GM21723 (cell line): ENCODE measurements at regions not wholly inside any gene's neighbourhood (a gene's known extent, or its start where the extent isn't known, plus 50 kb on each side); places are given as distances from the start of the nearest gene placed in this dataset.

ENCODE experiments used
- ATAC-seq: cut with Tn5 transposase; IDR thresholded peaks from one replicate; pipeline ENCODE4 v1.9.1; 2021; ENCODE audit warnings: mild to moderate bottlenecking, moderate library complexity; ENCODE audit not compliant: unreplicated experiment

DNA sequence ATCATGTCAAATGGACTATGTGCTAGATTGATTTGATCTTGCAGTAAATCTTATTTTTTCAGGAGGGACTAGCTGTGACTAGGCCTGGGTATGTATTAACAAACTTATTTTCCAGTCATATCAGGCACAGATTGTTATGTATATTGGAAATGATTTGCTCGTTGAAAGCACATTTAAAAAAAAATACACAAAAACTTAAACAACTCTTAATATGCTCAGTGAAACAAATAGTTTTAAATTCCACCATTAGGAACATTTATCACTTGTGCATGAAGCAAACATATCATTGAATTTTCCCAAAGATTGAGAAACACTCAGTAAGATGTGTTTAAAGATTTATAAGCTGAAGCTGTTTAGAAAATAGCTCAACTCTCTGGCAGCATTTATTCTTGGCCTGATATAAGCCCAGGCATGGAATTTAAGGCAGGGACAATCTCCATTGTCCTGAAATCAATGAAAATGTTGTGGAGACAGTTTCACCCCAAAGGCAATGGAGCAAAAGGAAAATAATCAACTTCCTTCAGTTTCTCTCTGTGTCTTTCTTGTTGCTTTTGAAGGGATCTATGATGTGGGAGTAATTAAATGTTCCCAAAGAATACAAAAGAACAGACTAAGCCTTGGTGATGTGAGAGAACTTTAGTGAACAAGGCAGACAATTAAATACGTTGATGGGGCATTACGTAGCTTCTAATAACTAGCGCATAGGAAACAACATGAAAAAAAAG is 250.3 kb downstream of the GPR37 start:
- ATAC-seq = no peak

DNA sequence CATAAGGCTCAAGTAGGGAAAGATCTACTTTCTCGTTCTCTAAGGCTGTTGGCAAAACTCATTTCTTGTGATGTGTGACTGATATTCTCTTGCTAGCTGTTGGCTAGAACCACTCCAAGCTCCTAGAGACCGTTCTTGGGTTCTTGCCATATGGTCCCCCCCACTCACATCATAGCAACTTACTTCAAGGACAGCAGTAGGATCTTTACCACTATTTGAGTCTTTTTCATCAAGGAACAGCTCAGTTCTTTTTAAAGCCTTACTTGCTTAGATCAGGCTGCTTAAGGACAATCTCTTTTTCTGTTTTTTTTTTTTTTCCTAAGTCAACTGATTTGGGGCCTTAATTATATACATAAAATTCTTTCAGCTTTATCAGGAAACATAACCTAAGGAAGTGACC is 251.1 kb downstream of the GPR37 start:
- ATAC-seq = no peak

DNA sequence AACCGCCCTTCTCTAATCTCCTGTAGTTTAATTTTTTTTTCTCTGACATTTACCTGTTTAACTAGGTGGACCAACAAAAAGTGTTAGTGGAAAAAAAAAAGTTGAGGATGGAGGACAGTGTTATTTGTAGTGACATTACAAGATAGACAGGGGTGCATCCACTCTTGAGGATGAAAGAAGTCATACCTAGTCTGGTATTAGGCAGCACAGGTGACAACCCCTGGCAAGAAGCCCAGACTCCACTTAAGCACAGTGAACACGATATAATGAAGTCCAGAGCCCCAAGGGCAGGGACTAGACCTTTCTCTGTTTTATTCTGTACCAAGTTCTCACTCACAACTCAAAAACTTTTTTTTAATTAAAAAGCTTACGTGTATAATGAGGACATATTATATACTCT is 268.4 kb downstream of the GPR37 start:
- ATAC-seq = no peak

DNA sequence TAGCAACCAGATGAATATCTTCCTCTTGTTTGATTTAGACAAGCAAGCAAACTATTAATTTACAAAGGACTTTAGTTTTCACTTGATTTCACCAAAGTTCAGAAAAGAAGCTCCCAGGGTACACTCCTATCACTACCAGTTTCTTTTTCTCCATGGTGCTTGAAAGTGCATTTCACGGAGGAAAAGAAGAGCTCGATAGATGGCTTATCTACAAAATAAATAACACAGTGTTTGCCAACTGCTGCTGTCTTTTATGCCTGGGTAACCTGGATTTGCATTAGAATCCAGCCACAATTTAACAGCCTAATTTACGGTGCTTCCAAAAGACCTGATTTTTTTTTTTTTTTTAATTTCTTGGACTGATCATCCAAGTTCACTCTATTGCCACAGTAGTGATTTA is 275.7 kb downstream of the GPR37 start:
- ATAC-seq = no peak

DNA sequence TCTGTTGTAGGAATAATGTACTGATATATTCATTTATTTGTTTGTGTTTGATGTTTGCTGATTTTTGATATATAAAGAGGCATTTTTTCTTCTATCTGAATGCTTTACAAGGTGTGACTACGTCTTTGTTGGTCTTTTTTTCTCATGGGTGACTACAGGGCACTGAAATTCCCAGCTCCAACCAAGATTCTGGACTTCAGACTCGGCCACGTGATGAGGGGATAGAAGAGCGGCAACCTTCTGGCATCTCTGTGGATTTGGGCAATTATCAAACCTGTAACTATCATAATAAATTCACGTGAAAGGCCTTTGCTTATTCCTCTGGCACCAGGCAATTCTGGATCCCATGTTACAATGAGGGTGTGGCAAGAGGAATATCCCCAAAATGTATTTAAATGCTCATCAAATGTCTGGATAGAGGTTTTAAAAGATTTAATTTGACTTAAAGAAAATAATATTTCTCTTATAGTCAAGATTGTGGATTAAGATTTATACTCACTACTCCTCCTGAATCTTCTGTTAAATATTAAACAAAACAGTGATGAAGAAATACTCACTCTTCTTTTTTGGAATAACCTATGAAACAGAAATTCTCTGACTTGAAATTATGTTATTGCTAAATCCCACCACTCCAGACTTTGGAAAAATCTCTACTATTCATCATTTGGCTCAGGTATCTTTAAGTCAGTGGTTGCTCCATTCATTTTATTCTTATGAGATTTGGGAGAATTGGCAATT is 276.3 kb downstream of the GPR37 start:
- no peak for ATAC-seq

DNA sequence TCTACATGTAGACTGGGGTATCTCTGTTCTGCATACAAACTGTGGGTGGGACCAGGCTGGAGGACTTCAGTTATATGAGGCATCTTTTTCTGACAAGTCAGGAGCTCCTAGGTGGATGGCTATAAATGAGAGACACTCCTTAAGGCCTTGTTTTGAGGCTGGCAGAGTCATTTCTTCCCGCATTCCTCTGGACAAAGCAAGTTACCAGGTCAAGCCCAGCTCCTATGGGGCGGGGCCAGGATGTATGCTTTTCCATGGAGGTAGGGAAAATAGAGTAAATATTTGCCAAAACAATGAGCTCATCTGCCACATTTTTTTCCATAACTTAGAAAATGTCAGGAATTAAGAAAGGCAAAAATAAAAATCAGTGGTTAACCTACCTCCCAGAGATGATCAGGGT is 283.4 kb downstream of the GPR37 start:
- no peak for ATAC-seq

DNA sequence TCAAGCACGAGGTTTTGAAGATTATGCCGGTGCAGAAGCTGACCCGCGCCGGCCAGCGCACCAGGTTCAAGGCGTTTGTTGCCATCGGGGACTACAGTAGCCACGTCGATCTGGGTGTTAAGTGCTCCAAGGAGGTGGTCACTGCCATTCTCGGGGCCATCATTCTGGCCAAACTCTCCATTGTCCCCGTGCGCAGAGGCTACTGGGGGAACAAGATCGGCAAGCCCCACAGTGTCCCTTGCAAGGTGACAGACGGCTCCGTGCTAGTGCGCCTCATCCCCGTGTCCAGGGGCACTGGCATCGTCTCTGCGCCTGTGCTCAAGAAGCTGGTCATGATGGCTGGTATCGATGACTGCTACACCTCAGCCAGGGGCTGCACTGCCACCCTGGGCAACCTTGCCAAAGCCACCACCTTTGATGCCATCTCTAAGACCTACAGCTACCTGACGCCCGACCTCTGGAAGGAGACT is 284.7 kb downstream of the GPR37 start:
- no peak for ATAC-seq

DNA sequence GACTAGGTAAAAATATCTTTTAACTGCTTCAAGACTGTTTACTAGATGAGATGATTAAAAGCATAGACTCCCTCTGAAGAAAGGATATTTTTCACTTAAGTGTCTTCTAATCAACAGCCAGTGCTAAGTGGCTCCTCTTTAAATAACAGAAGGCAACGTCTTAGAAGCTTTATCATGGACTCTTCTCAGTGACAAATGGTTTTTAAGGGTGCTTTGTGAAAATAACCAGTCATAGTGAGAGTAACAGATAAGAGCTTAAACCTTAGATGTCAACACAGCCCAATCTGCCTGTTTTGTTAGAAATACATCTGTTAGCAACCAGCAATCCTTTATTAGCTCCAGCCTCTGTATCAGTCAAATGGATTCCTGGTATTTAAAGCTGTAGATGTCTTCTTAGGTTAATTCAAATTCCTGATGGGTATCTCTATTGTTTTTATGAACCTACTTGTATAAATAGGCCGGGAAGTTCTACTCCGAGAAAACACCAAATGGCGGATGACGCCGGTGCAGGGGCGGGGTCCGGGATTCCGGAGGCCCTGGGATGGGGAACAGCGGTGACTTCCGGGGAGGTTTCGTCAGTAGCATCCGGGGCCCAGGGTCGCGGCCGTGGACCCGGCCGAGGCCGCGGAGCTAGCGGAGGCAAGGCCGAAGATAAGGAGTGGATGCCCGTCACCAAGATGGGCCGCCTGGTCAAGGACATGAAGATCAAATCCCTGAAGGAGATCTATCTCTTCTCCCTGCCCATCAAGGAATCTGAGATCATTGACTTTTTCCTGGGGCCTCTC is 285.4 kb downstream of the GPR37 start:
- ATAC-seq = no peak

DNA sequence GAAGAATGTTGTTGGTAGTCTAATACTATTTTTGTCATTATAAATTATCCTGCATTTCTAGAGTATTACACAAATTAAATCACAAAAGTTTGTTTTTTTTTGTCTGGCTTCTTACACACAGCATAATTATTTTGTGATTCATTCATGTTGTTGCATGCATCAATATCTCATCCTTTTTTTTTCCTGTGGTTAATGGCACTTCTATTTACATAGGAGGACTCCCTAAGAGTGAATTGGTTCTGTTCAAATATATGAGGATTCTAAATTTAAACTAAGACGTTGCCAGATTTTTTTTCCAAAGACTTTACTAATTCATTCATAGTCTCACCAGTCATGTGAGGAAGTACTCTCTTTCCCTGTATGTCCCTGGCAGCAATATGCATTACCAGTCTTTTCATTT is 303.3 kb downstream of the GPR37 start:
- ATAC-seq = no peak

DNA sequence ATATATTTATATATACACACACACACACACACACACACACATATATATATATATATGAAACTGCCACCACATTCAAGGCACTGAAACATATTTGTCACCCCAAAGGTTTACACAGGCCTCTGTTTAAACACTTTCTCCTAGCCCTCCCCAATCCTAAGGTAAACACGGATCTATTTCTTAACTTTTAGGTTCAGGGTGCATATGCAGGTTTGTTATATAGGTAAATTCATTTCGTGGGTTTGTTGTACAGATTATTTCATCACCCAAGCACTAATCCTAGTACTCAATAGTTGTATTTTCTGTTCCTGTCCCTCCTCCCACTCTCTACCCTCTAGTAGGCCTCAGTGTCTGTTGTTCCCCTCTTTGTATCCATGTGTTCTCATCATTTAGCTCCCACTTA is 305.0 kb downstream of the GPR37 start:
- ATAC-seq = no peak

DNA sequence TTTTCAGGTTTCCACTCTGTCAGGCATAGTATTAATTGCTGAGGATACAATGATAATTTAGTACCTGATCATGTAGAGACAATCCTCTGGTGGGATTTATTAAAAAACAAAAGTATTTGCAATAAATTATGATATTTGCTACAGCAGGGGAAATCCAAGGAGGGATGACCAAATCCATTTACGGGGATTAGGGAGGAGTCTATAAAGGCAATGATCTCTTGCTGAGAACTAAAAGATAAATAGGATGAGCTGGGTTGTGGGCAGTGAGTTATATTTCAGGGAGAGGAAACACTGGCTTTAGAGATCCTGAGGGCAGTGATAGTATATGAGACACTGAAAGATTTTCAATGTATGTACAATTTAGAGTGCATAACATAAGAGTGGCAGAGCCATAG is 305.5 kb downstream of the GPR37 start:
- no peak for ATAC-seq

DNA sequence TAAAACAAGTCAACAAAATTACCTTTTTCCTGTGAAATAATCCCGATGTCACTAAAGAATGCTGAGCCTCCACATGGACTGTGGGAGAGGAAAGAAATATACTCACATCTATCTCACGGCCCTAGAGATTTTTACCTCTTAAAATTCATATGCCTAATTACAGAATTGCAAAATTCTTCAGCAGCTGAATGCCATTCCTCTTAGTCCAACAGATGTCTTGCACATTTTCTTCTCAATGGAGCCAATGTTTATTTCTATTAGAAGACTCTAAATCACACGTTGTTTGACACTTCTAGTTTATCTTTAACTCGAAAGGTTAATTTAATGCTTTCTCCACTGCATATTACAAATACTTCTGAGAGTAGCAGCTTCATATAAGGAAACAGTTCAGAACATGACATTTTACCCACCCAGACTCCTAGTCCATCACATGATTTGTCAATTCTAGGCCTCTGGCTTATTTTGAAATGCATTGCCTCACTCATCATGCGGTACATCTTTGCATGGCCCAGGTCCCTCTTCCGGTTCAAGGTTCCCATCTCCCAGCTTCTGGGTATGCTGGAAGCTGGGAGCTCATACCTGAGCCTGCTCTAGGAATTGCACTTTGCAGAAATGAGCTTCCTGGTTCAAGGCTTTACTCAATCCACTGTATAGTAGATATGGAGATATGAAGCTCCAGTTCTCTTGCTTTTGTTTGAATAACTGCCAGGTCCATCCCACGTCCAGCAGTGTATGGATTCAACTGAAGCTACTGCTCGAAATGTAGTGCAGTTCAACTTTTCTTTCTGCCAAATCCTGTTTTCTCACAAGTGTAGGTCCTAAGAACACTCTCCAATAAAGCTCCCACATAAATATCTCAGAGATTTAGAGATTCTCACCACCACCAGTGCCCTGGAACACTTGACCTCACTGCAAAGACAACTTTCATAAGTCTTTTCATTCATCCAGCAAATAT is 306.2 kb downstream of the GPR37 start:
- no peak for ATAC-seq

DNA sequence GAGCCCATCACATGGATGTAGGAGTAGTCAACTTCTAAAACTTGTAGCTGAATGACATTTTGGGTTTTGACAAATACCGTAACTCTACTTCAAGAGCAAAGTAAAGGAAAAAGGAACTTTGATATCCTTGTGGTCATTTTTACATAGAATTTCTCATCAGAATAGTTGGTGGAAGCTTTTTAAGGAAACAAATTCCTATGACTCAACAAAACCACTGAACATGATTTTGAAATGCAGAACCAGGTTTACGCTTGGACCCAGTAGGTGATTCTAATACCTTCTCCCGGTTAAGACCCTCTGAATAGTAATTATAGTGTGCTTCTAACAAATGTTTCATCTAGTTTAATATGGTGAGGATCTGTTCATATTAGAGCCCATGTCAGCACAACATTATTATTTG is 307.8 kb downstream of the GPR37 start:
- no peak for ATAC-seq

DNA sequence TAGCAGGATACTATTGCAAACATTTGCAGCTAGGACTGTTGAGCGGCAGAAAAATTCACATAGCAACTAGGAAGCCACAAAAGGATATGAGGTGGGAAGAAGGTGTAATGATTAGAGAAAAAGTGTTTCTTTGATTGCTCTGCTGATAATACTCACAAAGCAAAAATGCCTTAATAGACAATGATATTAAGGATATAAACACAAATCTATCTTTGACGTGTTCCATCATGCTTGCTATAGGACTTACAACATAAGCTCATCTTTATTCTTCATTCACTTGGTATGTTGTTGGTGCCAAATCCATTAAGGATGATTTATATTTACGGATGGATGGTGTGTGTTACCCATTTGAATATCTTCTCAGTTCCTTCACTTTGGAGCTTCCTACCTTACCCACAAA is 309.3 kb downstream of the GPR37 start:
- ATAC-seq = no peak

DNA sequence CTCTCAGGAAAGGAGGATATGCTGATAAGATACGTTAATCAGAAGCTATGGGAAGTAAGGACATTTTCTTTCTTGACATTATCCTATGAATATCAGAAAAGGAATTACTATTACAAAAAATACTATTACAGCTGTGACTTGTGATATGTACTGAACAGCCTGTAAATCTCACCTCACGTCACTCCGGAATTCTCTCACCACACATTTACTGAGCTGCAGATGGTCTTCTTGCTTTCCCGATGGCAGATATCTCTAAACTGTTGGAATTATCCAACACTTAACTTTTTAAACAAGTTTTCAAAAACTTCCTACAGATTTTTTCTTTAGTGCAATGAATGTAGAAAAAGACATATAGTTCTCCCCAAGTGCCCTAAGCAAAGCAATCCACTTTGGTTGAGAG is 313.4 kb downstream of the GPR37 start:
- no peak for ATAC-seq

DNA sequence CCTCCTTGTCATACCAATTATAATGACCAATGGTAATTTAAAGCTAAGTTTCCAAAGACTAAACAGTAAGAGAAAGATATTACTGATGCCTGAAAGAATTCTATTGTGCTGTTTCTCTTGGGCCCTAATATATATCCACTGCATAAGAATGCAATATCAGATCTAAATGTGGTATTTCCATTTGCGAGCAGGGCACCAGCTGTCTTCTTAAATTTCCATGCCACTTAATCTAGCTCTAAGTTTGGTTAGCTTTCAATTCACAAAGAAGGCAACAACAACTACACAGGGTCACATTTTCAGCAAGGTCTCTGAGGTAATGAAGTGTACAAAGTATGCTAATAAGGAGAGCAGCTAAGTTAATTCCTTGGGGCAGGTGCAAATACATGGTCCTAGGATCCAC is 315.7 kb downstream of the GPR37 start:
- ATAC-seq = no peak

DNA sequence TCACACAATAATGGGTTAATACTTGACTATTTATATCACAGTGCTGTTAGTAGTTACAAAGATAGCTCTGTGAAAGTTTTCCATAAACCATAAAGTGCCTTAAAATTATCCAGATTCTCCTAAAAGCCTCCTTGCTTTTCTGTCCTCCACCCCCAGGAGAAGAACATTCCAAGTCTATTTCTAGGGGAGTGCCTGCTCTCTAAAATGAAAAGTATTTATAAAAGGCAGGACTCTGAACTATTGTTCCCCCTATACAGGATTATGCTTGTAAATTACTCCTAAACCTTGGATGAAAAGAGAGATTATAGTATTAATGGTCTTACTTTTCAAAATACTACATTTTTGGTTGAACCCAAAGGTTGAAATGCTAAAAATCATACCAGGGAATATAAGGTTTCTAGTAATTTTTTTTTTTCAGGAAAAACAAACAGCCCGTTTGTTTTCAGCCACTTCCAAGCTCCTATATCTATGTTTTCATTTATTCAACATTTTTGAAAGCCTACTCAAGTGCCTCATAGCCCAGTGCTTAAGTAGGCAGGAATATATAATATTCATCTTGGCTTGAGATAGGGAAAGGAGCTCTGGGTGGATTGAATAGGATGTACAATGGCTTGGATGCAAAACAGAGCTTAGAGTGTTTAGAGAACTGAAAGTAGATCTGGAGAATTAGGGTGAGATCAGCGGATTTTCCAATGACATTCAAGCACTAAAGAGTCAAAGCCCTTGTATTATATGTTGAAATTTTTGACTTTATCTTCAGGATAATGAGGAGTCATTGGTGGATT is 320.7 kb downstream of the GPR37 start:
- ATAC-seq = no peak

DNA sequence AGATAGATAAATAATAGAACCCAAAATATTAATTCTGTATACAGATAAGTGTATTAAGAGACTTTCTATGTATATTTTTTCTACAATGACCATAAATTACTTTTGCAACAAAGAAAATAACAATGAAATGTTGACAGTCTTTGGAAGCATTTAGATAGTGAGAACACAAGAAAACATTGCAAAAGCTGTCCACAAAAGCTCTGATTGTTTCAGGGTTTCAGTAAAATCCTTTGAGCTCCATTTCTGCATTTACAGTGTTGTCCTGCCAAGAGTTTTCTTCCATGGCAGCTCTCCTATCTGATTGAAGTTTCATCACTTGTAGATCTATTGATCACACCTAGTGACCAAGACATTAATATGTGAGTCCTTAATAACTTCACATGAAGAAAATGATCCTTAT is 321.8 kb downstream of the GPR37 start:
- ATAC-seq = no peak

DNA sequence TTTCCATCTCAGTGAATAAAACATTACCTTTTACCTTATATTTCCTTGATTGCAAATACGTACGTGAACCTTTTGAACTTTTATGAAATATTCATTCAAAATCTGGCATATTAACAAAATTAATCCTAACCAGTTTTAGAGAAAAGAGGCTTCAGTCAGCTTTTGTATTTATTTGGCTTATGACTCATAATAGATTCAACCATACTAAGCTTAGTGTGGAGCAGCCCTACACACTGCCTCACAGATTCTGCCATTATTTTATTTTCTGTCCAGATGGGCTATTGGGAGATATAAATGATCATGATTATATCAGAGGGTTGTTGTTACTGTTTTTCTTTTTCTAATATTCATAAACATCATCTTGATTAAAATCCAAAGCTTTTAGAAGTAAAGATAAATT is 325.5 kb downstream of the GPR37 start:
- no peak for ATAC-seq

DNA sequence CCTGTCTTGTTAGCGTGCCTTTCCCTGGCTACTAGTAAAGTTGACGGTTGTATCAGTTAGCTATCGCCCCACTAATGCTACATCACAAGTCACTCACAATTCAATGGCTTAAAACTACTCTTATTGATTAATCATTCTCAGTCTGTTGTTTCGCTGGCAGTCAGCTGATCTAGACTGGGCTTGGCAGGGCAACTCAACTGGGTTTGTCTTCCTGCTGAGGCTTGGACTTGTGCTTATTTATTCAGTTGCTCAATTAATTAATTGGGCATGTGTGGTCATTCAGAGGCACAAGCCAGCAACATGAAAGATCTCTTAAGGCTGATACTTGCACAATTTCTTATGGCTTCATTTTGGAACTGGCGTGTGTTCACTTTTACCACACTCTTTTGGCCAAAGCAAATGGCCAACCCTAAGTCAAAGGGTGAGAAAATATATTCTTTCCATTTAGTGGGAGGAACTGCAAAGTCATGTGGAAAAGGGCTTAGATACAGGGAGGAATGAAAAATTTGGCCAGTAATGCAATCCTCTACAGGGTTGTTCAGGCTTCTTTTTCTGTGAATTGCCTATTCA is 333.5 kb downstream of the GPR37 start:
- ATAC-seq = no peak
